Esophagus squamous epithelium (tissue), 5 donors: ENCODE measurements at regions not wholly inside any gene's neighbourhood (a gene's known extent, or its start where the extent isn't known, plus 50 kb on each side); places are given as distances from the start of the nearest gene placed in this dataset.
"Not testable (repeated sequence)": the region's sequence is repeated elsewhere in the genome, so short reads cannot be mapped to it uniquely, and the experiment has no call there.

ENCODE experiments used
- DNase-seq: peaks from one replicate; lab custom pipeline; 2025; lab: John Stamatoyannopoulos, UW
- H3K27ac ChIP-seq, 4 donors: fragments of 200-600 bp; sonication (generic); one replicate each; pipeline ENCODE4 v1.5.1; 2016 to 2019; ENCODE audit warnings: mild to moderate bottlenecking in 1 of 4
- H3K27me3 ChIP-seq, 4 donors: fragments of 200-600 bp; sonication (generic); 1 replicate in 3 of 4; 2 replicates in 1 of 4; pipeline versions ENCODE4 v1.5.1 to v1.6.0; 2017 to 2021; ENCODE audit warnings: antibody characterized with exemption in 1 of 4
- H3K36me3 ChIP-seq, 3 donors: fragments of 200-600 bp; sonication (generic); one replicate each; pipeline ENCODE4 v1.5.1; 2016 to 2019
- H3K4me1 ChIP-seq, 3 donors: fragments of 200-600 bp; sonication (generic); one replicate each; pipeline ENCODE4 v1.5.1; 2017 to 2019
- H3K4me3 ChIP-seq, 4 donors: fragments of 200-600 bp; sonication (generic); 1 replicate in 3 of 4; 2 replicates in 1 of 4; pipeline ENCODE4 v1.5.1; 2016 to 2019; ENCODE audit warnings: mild to moderate bottlenecking in 2 of 4, moderate library complexity in 1 of 4
- H3K9me3 ChIP-seq, 3 donors: fragments of 200-600 bp; sonication (generic); one replicate each; pipeline ENCODE4 v1.5.1; 2016 to 2019
- POLR2A ChIP-seq, 4 donors: fragments of 450-650 bp; IDR thresholded peaks; one replicate each; pipeline ENCODE4 v1.6.1; 2017; ENCODE audit warnings: antibody characterized with exemption in 4 of 4, mild to moderate bottlenecking in 4 of 4, moderate library complexity in 3 of 4
- WGBS, 2 donors: methylation state at CpG; one replicate each; pipeline ENCODE4 v1.1.5; 2018; 5-methylcytosine and 5-hydroxymethylcytosine counted together
- intact Hi-C: fragments of 100-400 bp; cut with DNase I; formaldehyde crosslinking; loops from one replicate; pipeline ENCODE4 v1.15.0; 2022
- TF ChIP-seq, protein P1 (sequence below), 6 experiments: fragments of 450-650 bp in 4 of 6; fragments of 200-600 bp in 2 of 6; sonication (generic) in 2 of 6; IDR thresholded peaks; one replicate each; pipeline ENCODE4 v1.5.1; 2016 to 2019; ENCODE audit warnings: antibody characterized with exemption in 6 of 6, mild to moderate bottlenecking in 4 of 6, moderate library complexity in 4 of 6
- donor health status: DM: yes; HTN: yes; CAD: no.

DNA sequence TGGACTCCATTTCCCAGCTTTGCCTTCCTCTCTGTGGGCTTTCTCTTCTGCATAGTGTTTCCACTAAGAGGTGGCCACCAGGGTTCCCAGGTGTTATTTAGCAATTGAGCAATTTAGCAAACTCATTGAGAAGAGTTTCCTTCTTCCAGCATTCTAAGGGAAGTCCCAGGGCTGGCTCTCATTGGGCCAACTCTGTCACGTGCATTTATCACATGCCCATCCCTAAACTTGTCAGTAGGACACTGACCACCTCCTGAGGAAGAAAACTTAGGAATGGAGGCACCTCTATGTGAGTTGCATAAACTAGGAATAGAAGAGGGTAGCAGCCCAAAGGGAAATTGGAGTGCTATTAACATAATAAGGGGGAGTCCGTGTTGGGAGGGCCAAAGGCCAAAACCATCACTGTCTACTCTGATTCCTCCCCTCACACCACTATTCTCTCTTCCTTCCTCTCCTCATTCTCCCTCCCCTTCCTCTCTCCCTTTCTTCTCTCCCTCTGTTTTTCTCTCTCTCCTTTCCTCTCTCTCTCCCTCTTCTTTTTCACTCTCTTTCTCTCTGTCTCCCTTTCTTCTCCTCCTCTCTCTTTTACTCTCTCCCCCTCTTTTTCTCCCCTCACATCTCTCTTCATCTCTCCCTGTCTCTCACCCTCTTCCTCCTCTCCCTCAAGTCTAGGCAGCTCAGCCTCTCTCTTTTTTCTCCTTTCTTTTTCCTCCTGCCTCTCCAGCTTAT is 213.4 kb downstream of the PALM2AKAP2 start:
- intact Hi-C loops, result no loop called here
- H3K9me3 ChIP-seq, result no peaks in the 10 kb centered on the region
- no peaks in the 10 kb centered on the region for H3K4me1 ChIP-seq
- DNase-seq, result no peak
- WGBS, 2 donors, result 37 to 52% methylated on average over 2 of the region's 2 CpGs
- no peaks in the 10 kb centered on the region for H3K36me3 ChIP-seq
- no peak for TF ChIP-seq POLR2A (IDR thresholded peaks at IDR 0.05)
- TF ChIP-seq, protein P1, sequence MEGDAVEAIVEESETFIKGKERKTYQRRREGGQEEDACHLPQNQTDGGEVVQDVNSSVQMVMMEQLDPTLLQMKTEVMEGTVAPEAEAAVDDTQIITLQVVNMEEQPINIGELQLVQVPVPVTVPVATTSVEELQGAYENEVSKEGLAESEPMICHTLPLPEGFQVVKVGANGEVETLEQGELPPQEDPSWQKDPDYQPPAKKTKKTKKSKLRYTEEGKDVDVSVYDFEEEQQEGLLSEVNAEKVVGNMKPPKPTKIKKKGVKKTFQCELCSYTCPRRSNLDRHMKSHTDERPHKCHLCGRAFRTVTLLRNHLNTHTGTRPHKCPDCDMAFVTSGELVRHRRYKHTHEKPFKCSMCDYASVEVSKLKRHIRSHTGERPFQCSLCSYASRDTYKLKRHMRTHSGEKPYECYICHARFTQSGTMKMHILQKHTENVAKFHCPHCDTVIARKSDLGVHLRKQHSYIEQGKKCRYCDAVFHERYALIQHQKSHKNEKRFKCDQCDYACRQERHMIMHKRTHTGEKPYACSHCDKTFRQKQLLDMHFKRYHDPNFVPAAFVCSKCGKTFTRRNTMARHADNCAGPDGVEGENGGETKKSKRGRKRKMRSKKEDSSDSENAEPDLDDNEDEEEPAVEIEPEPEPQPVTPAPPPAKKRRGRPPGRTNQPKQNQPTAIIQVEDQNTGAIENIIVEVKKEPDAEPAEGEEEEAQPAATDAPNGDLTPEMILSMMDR (IDR thresholded peaks at IDR 0.05), result no peak
- no peak overlapping the region for H3K4me3 ChIP-seq
- no peak overlapping the region for H3K27ac ChIP-seq
- H3K27me3 ChIP-seq, result no peaks in the 10 kb centered on the region

DNA sequence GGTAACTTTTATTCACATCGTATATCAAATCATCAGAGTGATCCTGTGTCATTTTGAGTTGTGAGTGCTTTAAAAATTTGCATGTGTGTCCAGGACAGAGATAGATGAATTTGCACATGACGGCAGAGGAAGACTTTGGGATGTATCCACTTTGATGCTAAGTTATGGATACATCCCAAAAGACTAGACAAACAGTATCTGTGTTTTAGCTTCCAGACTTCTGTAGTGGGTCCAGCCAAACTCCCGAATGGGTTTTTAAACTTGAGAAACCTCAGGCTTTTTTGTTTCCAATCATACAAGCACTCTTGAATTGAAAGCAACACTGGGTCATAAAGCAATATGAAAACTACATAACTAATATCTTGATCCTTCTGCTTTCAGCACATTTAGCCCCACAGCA is 213.8 kb downstream of the C9orf152 start:
- no peaks in the 10 kb centered on the region for H3K27me3 ChIP-seq
- no peaks in the 10 kb centered on the region for H3K4me1 ChIP-seq
- TF ChIP-seq, protein P1 (IDR thresholded peaks at IDR 0.05), result no peak
- TF ChIP-seq POLR2A (IDR thresholded peaks at IDR 0.05), result no peak
- H3K4me3 ChIP-seq, result no peak overlapping the region
- H3K27ac ChIP-seq, result no peak overlapping the region
- WGBS, 2 donors, result 65 to 66% methylated on average over 3 of the region's 3 CpGs
- no peaks in the 10 kb centered on the region for H3K36me3 ChIP-seq
- H3K9me3 ChIP-seq, result no peaks in the 10 kb centered on the region
- DNase-seq, result no peak
- intact Hi-C loops, result no loop called here

DNA sequence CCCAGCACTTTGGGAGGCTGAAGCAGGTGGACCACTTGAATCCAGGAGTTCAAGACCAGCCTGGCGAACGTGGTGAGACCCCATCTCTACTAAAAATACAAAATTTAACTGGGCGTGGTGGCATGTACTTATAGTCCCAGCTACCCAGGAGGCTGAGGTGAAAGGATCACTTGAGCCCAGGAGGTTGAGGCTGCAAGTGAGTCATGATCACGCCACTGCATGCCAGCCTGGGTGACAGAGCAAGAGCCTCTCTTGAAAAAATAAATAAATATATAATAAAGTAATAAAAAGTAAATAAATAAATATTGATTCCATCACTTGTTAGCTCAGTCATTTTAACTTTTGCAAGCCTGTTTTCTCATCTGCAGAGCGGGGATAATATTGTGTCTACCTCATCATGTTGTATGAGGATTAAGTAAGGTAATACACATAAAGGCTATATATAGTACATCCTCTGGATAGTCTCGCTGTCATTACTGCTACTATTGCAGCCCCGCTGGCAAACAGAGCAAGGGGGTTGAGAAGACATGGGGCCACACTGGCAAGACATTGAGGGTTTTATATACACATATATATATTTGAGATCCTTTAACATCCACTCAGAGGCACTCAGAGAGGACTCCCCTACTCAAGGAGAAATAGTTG is 210.9 kb downstream of the C9orf152 start:
- intact Hi-C loops, result no loop called here
- TF ChIP-seq, protein P1 (IDR thresholded peaks at IDR 0.05), result no peak
- TF ChIP-seq POLR2A (IDR thresholded peaks at IDR 0.05), result no peak
- H3K27ac ChIP-seq, result no peak overlapping the region
- DNase-seq, result no peak
- no peaks in the 10 kb centered on the region for H3K36me3 ChIP-seq
- no peaks in the 10 kb centered on the region for H3K9me3 ChIP-seq
- H3K4me1 ChIP-seq, result no peaks in the 10 kb centered on the region
- no peak overlapping the region for H3K4me3 ChIP-seq
- 73 to 81% methylated on average over 7 of the region's 7 CpGs for WGBS, 2 donors
- no peaks in the 10 kb centered on the region for H3K27me3 ChIP-seq

DNA sequence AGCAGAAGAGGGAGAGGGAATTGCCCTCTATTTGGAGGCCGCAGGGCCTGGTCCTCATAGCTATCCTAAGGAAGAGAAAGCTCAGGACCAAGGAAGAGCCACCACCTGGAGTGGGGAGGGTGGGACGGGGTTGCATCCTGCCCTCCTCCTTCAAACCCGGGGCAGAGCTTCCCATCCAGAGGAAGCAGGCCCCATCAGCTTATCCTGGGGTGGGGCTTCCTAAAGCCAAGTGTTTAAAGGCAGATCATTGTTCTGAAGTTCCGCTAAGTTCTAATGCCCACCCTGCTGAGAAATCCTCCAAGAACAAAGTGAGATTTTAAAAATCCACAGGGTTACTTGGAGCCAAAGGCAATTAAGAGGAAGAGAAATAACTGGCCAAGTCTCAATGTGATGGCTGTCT is 210.3 kb downstream of the C9orf152 start:
- TF ChIP-seq, protein P1 (IDR thresholded peaks at IDR 0.05), result no peak
- H3K36me3 ChIP-seq, result no peaks in the 10 kb centered on the region
- no peak for DNase-seq
- no peak overlapping the region for H3K27ac ChIP-seq
- no peak overlapping the region for H3K4me3 ChIP-seq
- no peaks in the 10 kb centered on the region for H3K27me3 ChIP-seq
- H3K4me1 ChIP-seq, result no peaks in the 10 kb centered on the region
- WGBS, 2 donors, result 58 to 100% methylated on average over 1 to 4 of the region's 4 CpGs
- no peaks in the 10 kb centered on the region for H3K9me3 ChIP-seq
- intact Hi-C loops, result no loop called here

DNA sequence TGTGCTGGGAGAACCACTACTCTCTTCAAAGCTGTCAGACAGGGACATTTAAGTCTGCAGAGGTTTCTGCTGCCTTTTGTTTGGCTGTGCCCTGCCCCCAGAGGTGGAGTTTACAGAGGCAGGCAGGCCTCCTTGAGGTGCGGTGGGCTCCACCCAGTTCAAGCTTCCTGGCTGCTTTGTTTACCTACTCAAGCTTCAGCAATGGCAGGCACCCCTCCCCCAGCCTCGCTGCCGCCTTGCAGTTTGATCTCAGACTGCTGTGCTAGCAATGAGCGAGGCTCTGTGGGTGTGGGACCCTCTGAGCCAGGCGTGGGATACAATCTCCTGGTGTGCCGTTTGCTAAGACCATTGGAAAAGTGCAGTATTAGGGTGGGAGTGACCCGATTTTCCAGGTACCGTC is 202.4 kb downstream of the C9orf152 start:
- not testable (repeated sequence) for H3K9me3 ChIP-seq, H3K36me3 ChIP-seq
- 68 to 82% methylated on average over 4 to 5 of the region's 8 CpGs for WGBS, 2 donors

More for the DNA sequence above, 202.4 kb downstream of the C9orf152 start:
- DNase-seq, H3K27me3 ChIP-seq, H3K4me3 ChIP-seq, H3K4me1 ChIP-seq, H3K27ac ChIP-seq, intact Hi-C loops: not testable (repeated sequence)
